OCI-LY3 (cell line): ENCODE measurements at regions not wholly inside any gene's neighbourhood (a gene's known extent, or its start where the extent isn't known, plus 50 kb on each side); places are given as distances from the start of the nearest gene placed in this dataset.

ENCODE experiments used
- CTCF ChIP-seq: fragments of 200-600, 300-600 bp; sonication (generic); IDR thresholded peaks from 2 replicates; pipeline ENCODE4 v1.5.1; 2014; ENCODE audit warnings: antibody characterized with exemption, low read length, low read depth
- EZH2phosphoT487 ChIP-seq: fragments of 200-600 bp; shearing (Covaris generic); IDR thresholded peaks from 2 replicates; pipeline ENCODE4 v1.6.1; 2018; ENCODE audit warnings: antibody characterized with exemption, mixed run types, low read depth

GRCh38 chr5:67963789-67964519, 251.6 kb upstream of the PIK3R1 start:
- TF ChIP-seq CTCF (no peak), EZH2phosphoT487 (no peak)
